ENCODE measurements at regions not wholly inside any gene's neighbourhood (a gene's known extent, or its start where the extent isn't known, plus 50 kb on each side); places are given as distances from the start of the nearest gene placed in this dataset.

GRCh38 chr6:126824815-126825214 lies 293.7 kb upstream of the RSPO3 start:
- Histone ChIP-seq H3K4me3 (no peak overlapping the region), H3K36me3 (no peaks in the 10 kb centered on the region), H3K27me3 (ENCODE audit: low read depth) (no peaks in the 10 kb centered on the region), H3K4me1 (no peaks in the 10 kb centered on the region), H3K9me3 (replicated peaks) (no peaks in the 10 kb centered on the region), H3K27ac (replicated peaks) (no peak overlapping the region)
- intact Hi-C loops (cut with micrococcal nuclease), result no loop called here
- TF ChIP-seq, protein P1, sequence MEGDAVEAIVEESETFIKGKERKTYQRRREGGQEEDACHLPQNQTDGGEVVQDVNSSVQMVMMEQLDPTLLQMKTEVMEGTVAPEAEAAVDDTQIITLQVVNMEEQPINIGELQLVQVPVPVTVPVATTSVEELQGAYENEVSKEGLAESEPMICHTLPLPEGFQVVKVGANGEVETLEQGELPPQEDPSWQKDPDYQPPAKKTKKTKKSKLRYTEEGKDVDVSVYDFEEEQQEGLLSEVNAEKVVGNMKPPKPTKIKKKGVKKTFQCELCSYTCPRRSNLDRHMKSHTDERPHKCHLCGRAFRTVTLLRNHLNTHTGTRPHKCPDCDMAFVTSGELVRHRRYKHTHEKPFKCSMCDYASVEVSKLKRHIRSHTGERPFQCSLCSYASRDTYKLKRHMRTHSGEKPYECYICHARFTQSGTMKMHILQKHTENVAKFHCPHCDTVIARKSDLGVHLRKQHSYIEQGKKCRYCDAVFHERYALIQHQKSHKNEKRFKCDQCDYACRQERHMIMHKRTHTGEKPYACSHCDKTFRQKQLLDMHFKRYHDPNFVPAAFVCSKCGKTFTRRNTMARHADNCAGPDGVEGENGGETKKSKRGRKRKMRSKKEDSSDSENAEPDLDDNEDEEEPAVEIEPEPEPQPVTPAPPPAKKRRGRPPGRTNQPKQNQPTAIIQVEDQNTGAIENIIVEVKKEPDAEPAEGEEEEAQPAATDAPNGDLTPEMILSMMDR (IDR thresholded peaks at IDR 0.05; ENCODE audit: borderline replicate concordance), result no peak
- DNase-seq, result no peak

GRCh38 chr6:126826166-126826714 lies 292.2 kb upstream of the RSPO3 start:
- no peaks in the 10 kb centered on the region for H3K27me3 ChIP-seq (ENCODE audit: low read depth)
- TF ChIP-seq, protein P1 (IDR thresholded peaks at IDR 0.05; ENCODE audit: borderline replicate concordance), result no peak
- H3K4me1 ChIP-seq, result no peaks in the 10 kb centered on the region
- no peaks in the 10 kb centered on the region for H3K9me3 ChIP-seq (replicated peaks)
- H3K4me3 ChIP-seq, result no peak overlapping the region
- intact Hi-C loops (cut with micrococcal nuclease), result no loop called here
- DNase-seq, result no peak
- H3K36me3 ChIP-seq, result no peaks in the 10 kb centered on the region
- H3K27ac ChIP-seq (replicated peaks), result no peak overlapping the region

GRCh38 chr6:126831461-126831860 lies 287.0 kb upstream of the RSPO3 start:
- TF ChIP-seq, protein P1 (IDR thresholded peaks at IDR 0.05; ENCODE audit: borderline replicate concordance), result no peak
- no peak overlapping the region for H3K4me3 ChIP-seq
- H3K27ac ChIP-seq (replicated peaks), result no peak overlapping the region
- H3K36me3 ChIP-seq, result no peaks in the 10 kb centered on the region
- intact Hi-C loops (cut with micrococcal nuclease), result no loop called here
- no peaks in the 10 kb centered on the region for H3K27me3 ChIP-seq (ENCODE audit: low read depth)
- no peaks in the 10 kb centered on the region for H3K9me3 ChIP-seq (replicated peaks)
- DNase-seq, result no peak
- no peaks in the 10 kb centered on the region for H3K4me1 ChIP-seq

- Histone ChIP-seq H3K4me1 (no peaks in the 10 kb centered on the region), H3K36me3 (no peaks in the 10 kb centered on the region), H3K27ac (replicated peaks) (no peak overlapping the region), H3K27me3 (ENCODE audit: low read depth) (no peaks in the 10 kb centered on the region), H3K9me3 (replicated peaks) (peaks cover 10% of the 10 kb centered on the region), H3K4me3 (no peak overlapping the region)
- intact Hi-C loops (cut with micrococcal nuclease), result no loop called here
- DNase-seq, result no peak
- TF ChIP-seq, protein P1 (IDR thresholded peaks at IDR 0.05; ENCODE audit: borderline replicate concordance), result no peak
Observed at GRCh38 chr6:126842769-126843168, 275.7 kb upstream of the RSPO3 start.

GRCh38 chr6:126848119-126848518 lies 270.4 kb upstream of the RSPO3 start:
- TF ChIP-seq, protein P1 (IDR thresholded peaks at IDR 0.05; ENCODE audit: borderline replicate concordance), result no peak
- H3K4me3 ChIP-seq, result no peak overlapping the region
- DNase-seq, result no peak
- no peaks in the 10 kb centered on the region for H3K36me3 ChIP-seq
- no peaks in the 10 kb centered on the region for H3K27me3 ChIP-seq (ENCODE audit: low read depth)
- no peaks in the 10 kb centered on the region for H3K4me1 ChIP-seq
- no peaks in the 10 kb centered on the region for H3K9me3 ChIP-seq (replicated peaks)
- no peak overlapping the region for H3K27ac ChIP-seq (replicated peaks)
- intact Hi-C loops (cut with micrococcal nuclease), result no loop called here

Measured in left ventricle myocardium inferior (tissue), 1 donor.